ENCODE measurements at regions not wholly inside any gene's neighbourhood (a gene's known extent, or its start where the extent isn't known, plus 50 kb on each side); places are given as distances from the start of the nearest gene placed in this dataset.

DNA sequence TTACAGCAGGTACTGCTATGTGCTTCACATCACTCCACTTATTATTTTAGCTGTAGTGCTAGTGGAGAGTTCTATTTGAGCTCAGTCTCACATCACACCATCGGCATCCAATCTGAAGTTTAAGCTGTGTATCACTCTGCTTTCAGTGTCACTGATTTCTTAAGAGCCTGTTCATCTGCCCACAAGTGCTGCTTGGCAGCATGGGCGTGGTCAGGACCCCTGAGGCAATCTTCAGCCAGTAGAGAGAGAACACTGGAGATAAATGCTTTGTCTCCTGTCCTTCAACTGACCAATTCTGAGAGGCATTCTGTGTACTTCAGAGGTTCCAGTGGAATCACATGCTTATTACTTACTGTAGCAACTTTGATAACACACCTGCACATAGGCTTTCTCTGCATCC, 728.8 kb downstream of the RPS29 start:
- H3K4me3 ChIP-seq (ENCODE audit: low read depth, low read length): no peak overlapping the region
- TF ChIP-seq, protein P1, sequence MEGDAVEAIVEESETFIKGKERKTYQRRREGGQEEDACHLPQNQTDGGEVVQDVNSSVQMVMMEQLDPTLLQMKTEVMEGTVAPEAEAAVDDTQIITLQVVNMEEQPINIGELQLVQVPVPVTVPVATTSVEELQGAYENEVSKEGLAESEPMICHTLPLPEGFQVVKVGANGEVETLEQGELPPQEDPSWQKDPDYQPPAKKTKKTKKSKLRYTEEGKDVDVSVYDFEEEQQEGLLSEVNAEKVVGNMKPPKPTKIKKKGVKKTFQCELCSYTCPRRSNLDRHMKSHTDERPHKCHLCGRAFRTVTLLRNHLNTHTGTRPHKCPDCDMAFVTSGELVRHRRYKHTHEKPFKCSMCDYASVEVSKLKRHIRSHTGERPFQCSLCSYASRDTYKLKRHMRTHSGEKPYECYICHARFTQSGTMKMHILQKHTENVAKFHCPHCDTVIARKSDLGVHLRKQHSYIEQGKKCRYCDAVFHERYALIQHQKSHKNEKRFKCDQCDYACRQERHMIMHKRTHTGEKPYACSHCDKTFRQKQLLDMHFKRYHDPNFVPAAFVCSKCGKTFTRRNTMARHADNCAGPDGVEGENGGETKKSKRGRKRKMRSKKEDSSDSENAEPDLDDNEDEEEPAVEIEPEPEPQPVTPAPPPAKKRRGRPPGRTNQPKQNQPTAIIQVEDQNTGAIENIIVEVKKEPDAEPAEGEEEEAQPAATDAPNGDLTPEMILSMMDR (IDR thresholded peaks at IDR 0.05; ENCODE audit: low read depth, low read length): no peak

DNA sequence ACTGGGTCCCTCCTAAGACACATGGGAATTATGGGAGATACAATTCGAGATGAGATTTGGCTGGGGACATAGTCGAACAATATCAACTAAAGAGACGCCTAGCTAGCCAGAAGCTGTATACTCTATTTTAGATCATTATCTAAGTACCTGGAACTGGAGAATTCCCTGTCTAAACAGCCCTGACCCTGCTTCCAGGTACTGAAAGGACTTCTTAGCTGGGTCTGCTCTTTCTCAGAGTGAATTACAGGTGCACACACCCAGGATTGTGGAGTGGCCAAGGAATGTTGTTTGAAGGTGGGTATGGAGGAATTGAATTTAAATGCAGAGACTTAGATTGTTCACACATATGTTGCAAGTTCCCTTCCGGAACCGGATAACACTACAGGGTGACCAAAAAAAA, 733.0 kb downstream of the RPS29 start:
- no peak overlapping the region for H3K4me3 ChIP-seq (ENCODE audit: low read depth, low read length)
- TF ChIP-seq, protein P1 (IDR thresholded peaks at IDR 0.05; ENCODE audit: low read depth, low read length): no peak

DNA sequence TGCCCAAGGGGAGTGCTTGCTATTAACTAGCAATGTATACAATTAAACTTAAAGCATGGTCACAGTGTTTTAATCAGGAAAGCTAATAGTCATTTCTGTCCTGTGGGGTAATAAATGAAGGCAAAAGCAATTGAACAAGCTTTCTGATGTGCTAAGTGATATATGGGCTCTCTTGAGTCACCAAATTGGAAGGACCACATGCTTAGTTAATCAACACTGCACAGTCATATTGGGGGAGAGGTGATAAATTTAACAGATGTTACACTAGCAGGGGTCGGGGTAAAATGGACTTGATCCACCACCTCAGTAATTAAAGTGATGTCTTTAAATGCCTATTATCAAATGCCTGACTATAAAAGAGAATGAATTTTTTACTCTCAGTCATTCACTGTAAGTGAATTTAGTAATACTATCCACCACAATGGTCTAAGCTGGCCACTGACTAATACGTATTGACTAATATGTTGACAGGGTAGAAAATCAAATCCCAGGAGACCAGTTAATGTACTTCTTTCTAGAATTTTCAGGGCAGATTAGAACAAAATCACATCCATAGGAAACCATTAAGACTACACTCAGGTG, 736.3 kb downstream of the RPS29 start:
- H3K4me3 ChIP-seq (ENCODE audit: low read depth, low read length): no peak overlapping the region
- TF ChIP-seq, protein P1 (IDR thresholded peaks at IDR 0.05; ENCODE audit: low read depth, low read length): no peak

DNA sequence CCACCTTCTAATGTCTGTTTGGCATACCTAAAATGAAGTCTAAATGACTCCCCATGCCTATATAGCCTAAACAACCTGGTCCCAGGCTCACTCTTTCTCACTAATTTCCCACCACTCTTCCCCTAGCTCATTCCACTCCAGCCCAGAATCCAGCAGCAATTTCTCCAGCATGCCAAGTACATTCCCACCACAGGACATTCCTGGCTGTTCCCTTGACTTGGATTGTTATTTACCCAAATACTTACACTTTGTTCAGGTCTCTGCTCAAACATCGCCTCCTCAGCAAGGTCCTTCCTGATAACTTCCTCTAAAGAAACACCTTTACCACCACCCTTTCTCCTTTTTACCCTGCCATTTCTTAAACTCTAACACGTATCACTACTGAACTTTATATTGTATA, 743.4 kb downstream of the RPS29 start:
- TF ChIP-seq, protein P1 (IDR thresholded peaks at IDR 0.05; ENCODE audit: low read depth, low read length): no peak
- H3K4me3 ChIP-seq (ENCODE audit: low read depth, low read length): no peak overlapping the region

DNA sequence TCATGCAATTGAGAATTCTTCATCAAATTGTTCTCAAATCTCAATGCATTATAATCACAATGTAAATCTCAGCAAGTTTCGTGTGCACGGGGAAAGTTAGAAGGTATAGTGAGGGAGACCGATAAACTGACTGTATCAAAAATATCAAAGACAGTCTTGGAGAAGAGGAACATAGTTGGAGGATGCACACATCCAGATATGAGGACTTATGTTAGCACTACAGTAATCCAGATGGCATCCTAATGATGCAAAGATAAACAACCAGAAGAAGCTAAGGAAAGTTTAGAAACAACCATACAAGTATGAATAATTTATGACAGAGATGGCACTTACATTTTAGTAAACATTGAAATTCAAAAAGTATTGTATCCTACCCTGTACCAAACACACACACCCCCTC, 760.1 kb downstream of the RPS29 start:
- no peak overlapping the region for H3K4me3 ChIP-seq (ENCODE audit: low read depth, low read length)
- TF ChIP-seq, protein P1 (IDR thresholded peaks at IDR 0.05; ENCODE audit: low read depth, low read length): no peak

DNA sequence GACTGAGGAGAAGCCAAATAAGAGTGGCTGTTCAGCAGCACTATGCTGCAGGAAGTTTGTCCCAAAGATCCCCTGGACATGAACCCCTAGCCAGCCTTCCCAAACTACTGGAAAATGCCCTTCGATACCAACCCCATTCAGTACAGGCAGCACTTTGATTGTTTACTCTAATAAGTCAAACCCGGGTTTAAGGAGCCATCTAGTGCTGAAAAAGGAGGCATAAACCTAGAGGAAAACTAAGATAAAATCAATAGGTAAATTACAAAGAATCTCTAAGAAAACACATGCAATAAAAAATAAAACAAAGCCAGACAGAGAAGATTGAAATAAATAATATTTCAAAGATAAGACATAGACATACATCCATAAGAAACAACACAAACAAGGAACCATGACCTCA, 771.6 kb downstream of the RPS29 start:
- TF ChIP-seq, protein P1 (IDR thresholded peaks at IDR 0.05; ENCODE audit: low read depth, low read length): no peak
- H3K4me3 ChIP-seq (ENCODE audit: low read depth, low read length): no peak overlapping the region

DNA sequence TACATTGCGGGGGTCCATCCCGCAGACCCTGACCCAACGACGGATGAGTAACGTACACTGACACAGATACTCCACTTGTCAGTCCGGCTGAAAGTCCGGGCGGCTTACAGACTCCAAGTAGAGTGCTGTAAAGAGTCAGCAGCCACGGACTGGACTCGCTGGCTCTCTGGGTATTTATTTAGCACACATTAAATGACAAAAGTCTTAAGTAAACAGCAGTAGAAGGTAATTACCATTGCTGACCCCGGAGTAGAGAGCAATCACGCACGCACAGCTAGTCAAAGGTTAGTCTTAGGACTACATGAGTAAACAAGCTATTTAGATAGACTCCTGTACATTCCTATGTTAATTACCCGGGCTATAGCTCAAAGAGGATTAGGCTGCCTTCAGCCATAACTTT, 780.9 kb downstream of the RPS29 start:
- no peak overlapping the region for H3K4me3 ChIP-seq (ENCODE audit: low read depth, low read length)
- TF ChIP-seq, protein P1 (IDR thresholded peaks at IDR 0.05; ENCODE audit: low read depth, low read length): no peak
